ENCODE measurements at regions not wholly inside any gene's neighbourhood (a gene's known extent, or its start where the extent isn't known, plus 50 kb on each side); places are given as distances from the start of the nearest gene placed in this dataset.

- TF ChIP-seq E4F1 (IDR thresholded peaks at IDR 0.05; ENCODE audit: borderline replicate concordance, partially characterized antibody): no peak
- TF ChIP-seq, protein P1, sequence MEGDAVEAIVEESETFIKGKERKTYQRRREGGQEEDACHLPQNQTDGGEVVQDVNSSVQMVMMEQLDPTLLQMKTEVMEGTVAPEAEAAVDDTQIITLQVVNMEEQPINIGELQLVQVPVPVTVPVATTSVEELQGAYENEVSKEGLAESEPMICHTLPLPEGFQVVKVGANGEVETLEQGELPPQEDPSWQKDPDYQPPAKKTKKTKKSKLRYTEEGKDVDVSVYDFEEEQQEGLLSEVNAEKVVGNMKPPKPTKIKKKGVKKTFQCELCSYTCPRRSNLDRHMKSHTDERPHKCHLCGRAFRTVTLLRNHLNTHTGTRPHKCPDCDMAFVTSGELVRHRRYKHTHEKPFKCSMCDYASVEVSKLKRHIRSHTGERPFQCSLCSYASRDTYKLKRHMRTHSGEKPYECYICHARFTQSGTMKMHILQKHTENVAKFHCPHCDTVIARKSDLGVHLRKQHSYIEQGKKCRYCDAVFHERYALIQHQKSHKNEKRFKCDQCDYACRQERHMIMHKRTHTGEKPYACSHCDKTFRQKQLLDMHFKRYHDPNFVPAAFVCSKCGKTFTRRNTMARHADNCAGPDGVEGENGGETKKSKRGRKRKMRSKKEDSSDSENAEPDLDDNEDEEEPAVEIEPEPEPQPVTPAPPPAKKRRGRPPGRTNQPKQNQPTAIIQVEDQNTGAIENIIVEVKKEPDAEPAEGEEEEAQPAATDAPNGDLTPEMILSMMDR (IDR thresholded peaks at IDR 0.05 in 2 of 3, conservative IDR thresholded peaks at IDR 0.05 in 1 of 3; ENCODE audit: control insufficient read depth in 2 of 3, extremely low read depth in 1 of 3, insufficient read depth in 1 of 3, low read depth in 3 of 3, low read length in 3 of 3): no peak
- no peak for TF ChIP-seq POLR2A (IDR thresholded peaks at IDR 0.05; ENCODE audit: low read depth, low read length)
Measured at GRCh38 chr9:22214497-22215031, 205.5 kb upstream of the CDKN2B start.
